ENCODE measurements at regions not wholly inside any gene's neighbourhood (a gene's known extent, or its start where the extent isn't known, plus 50 kb on each side); places are given as distances from the start of the nearest gene placed in this dataset.

- TF ChIP-seq CTCF (IDR thresholded peaks at IDR 0.05; ENCODE audit: control extremely low read depth, extremely low read depth, low read depth, missing control alignments) = no peak
- no peak for DNase-seq (ENCODE audit: extremely low spot score)
- POLR2A ChIA-PET = no interaction called here
- CTCF ChIA-PET = interaction anchor here (1.0 kb wide), 1 partner anchor 24 kb away, joined by 3 read pairs; no protein-coding TSS in a partner anchor
Observed at GRCh38 chr14:51307551-51307950, 67.5 kb downstream of the TMX1 start.

GRCh38 chr14:51308866-51309265 is 68.8 kb downstream of the TMX1 start:
- no peak for DNase-seq (ENCODE audit: extremely low spot score)
- POLR2A ChIA-PET = no interaction called here
- TF ChIP-seq CTCF (IDR thresholded peaks at IDR 0.05; ENCODE audit: control extremely low read depth, extremely low read depth, low read depth, missing control alignments) = no peak
- CTCF ChIA-PET = interaction anchor here (1.3 kb wide), 1 partner anchor 21 kb away, joined by 4 read pairs; no protein-coding TSS in a partner anchor

GRCh38 chr14:51310505-51310944 is 70.5 kb downstream of the TMX1 start:
- no peak for TF ChIP-seq CTCF (IDR thresholded peaks at IDR 0.05; ENCODE audit: control extremely low read depth, extremely low read depth, low read depth, missing control alignments)
- ChIA-PET CTCF (interaction anchor here (1.5 kb wide), 1 partner anchor 469 kb away, joined by 3 read pairs; no protein-coding TSS in a partner anchor), POLR2A (no interaction called here)
- DNase-seq (ENCODE audit: extremely low spot score) = no peak

- DNase-seq (ENCODE audit: extremely low spot score) = no peak
- POLR2A ChIA-PET = interaction anchor here (0.7 kb wide), 1 partner anchor 20 kb away, joined by 3 read pairs; no protein-coding TSS in a partner anchor
- no peak for TF ChIP-seq CTCF (IDR thresholded peaks at IDR 0.05; ENCODE audit: control extremely low read depth, extremely low read depth, low read depth, missing control alignments)
- CTCF ChIA-PET = interaction anchor here (1.4 kb wide), 1 partner anchor 12 kb away, joined by 3 read pairs; no protein-coding TSS in a partner anchor
Observed at GRCh38 chr14:51314321-51315015, 74.4 kb downstream of the TMX1 start.

GRCh38 chr14:51317373-51317772 is 77.3 kb downstream of the TMX1 start:
- POLR2A ChIA-PET = no interaction called here
- CTCF ChIA-PET = no interaction called here
- no peak for DNase-seq (ENCODE audit: extremely low spot score)
- no peak for TF ChIP-seq CTCF (IDR thresholded peaks at IDR 0.05; ENCODE audit: control extremely low read depth, extremely low read depth, low read depth, missing control alignments)

- ChIA-PET POLR2A (no interaction called here), CTCF (interaction anchor here (0.6 to 1.5 kb wide), 5 partner anchors 8 to 417 kb away, joined by 3 to 4 read pairs (median 3); no protein-coding TSS in a partner anchor)
- TF ChIP-seq CTCF (IDR thresholded peaks at IDR 0.05; ENCODE audit: control extremely low read depth, extremely low read depth, low read depth, missing control alignments) = no peak
- DNase-seq (ENCODE audit: extremely low spot score) = no peak
Observed at GRCh38 chr14:51318813-51319597, 79.0 kb downstream of the TMX1 start.
